ENCODE measurements at regions not wholly inside any gene's neighbourhood (a gene's known extent, or its start where the extent isn't known, plus 50 kb on each side); places are given as distances from the start of the nearest gene placed in this dataset.

GRCh38 chr12:30874455-30875321 is 51.9 kb upstream of the TSPAN11 start:
- no peak overlapping the region for H3K9ac ChIP-seq (ENCODE audit: low read length)
- no peak overlapping the region for H4K91ac ChIP-seq (ENCODE audit: low read depth, low read length)
- H3K27ac ChIP-seq (ENCODE audit: low read depth, low read length), result no peak overlapping the region
- no peak overlapping the region for H4K8ac ChIP-seq (ENCODE audit: low read depth, low read length)
- no peak overlapping the region for H3K14ac ChIP-seq (ENCODE audit: low read length)
- no peak overlapping the region for H2AK5ac ChIP-seq (ENCODE audit: low read length)
- H2BK120ac ChIP-seq (ENCODE audit: insufficient read depth, low read length, poor library complexity), result no peak overlapping the region
- no peak overlapping the region for H3K4ac ChIP-seq (ENCODE audit: low read depth, low read length)
- H3K4me3 ChIP-seq (ENCODE audit: low read depth, low read length), result no peak overlapping the region
- H3K79me2 ChIP-seq (ENCODE audit: control insufficient read depth, insufficient read depth, low read length, poor library complexity), result no peaks in the 10 kb centered on the region
- no peaks in the 10 kb centered on the region for H3K79me1 ChIP-seq (ENCODE audit: low read length)
- peaks cover 2% of the 10 kb centered on the region for H3K9me3 ChIP-seq (ENCODE audit: insufficient read depth, low read depth, low read length)
- H2AFZ ChIP-seq (ENCODE audit: insufficient read depth, low read length, poor library complexity), result no peak overlapping the region
- no peak overlapping the region for H2BK5ac ChIP-seq (ENCODE audit: low read depth, low read length, poor library complexity)
- H2BK12ac ChIP-seq (ENCODE audit: low read length), result no peak overlapping the region
- WGBS (ENCODE audit: extremely low coverage, insufficient coverage, insufficient read length), result no CpG with 5 or more reads among the region's 10 CpGs
- H3K27me3 ChIP-seq (ENCODE audit: insufficient read depth, low read length), result no peaks in the 10 kb centered on the region
- no peak overlapping the region for H3K23ac ChIP-seq (ENCODE audit: low read length)
- H3K18ac ChIP-seq (ENCODE audit: low read length), result no peak overlapping the region
- H3K4me1 ChIP-seq (ENCODE audit: control insufficient read depth in 1 of 2, insufficient read depth in 2 of 2, low read length in 2 of 2), result no peaks in the 10 kb centered on the region
- no peak overlapping the region for H3K4me2 ChIP-seq (ENCODE audit: low read length)
- DNase-seq, result no peak
- H3K36me3 ChIP-seq (ENCODE audit: control insufficient read depth in 1 of 2, insufficient read depth in 2 of 2, low read length in 2 of 2), result no peaks in the 10 kb centered on the region
- H4K12ac ChIP-seq (ENCODE audit: low read depth, low read length), result no peak overlapping the region

DNA sequence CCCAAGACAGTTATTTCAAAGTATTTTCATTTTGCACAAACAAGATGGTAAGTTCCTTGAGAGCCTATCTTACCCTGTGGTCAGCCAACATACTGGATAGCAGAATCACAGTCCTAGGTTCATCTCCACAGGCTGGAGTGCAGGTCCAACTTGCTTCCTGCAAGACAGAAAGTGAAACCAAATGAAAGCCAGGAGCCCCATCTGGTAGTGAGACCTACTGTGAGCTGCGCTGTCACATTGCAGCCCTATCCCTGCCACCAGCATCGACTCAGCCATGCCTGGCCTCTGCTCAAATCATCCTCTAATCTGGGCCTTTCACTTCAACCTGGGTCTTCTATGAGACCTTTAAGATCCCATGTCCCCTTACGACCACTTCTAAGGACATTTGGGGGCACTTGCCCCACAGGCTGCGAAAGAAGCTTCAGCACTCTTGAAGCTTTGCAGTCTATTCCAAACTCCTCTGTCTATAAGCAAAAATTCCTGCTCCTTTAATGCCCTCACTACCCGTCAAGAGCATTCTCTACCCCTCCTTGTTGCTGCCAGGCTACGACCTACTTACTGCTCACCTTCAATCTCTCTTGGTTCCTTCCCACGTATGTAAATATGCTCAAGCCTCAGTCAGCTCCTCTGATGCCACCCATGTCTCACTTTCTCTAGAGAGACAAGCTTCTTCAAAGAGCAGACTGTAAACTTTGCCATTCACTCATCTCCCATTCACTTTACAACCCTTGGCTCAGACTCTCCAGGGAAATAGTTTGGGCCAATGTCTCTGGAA is 55.9 kb upstream of the TSPAN11 start:
- Histone ChIP-seq H4K12ac (ENCODE audit: low read depth, low read length) (no peak overlapping the region), H3K9ac (ENCODE audit: low read length) (no peak overlapping the region), H3K4me2 (ENCODE audit: low read length) (no peak overlapping the region), H3K14ac (ENCODE audit: low read length) (no peak overlapping the region), H3K4ac (ENCODE audit: low read depth, low read length) (no peak overlapping the region), H3K79me2 (ENCODE audit: control insufficient read depth, insufficient read depth, low read length, poor library complexity) (no peaks in the 10 kb centered on the region), H3K36me3 (ENCODE audit: control insufficient read depth in 1 of 2, insufficient read depth in 2 of 2, low read length in 2 of 2) (no peaks in the 10 kb centered on the region), H3K23ac (ENCODE audit: low read length) (no peak overlapping the region), H2BK12ac (ENCODE audit: low read length) (no peak overlapping the region), H4K8ac (ENCODE audit: low read depth, low read length) (no peak overlapping the region), H3K4me3 (ENCODE audit: low read depth, low read length) (no peak overlapping the region), H2BK120ac (ENCODE audit: insufficient read depth, low read length, poor library complexity) (no peak overlapping the region), H3K18ac (ENCODE audit: low read length) (no peak overlapping the region), H3K4me1 (ENCODE audit: control insufficient read depth in 1 of 2, insufficient read depth in 2 of 2, low read length in 2 of 2) (no peaks in the 10 kb centered on the region), H3K9me3 (ENCODE audit: insufficient read depth, low read depth, low read length) (peaks cover 2% of the 10 kb centered on the region), H4K91ac (ENCODE audit: low read depth, low read length) (no peak overlapping the region), H3K27ac (ENCODE audit: low read depth, low read length) (no peak overlapping the region), H3K27me3 (ENCODE audit: insufficient read depth, low read length) (no peaks in the 10 kb centered on the region), H2AK5ac (ENCODE audit: low read length) (no peak overlapping the region), H2AFZ (ENCODE audit: insufficient read depth, low read length, poor library complexity) (no peak overlapping the region), H2BK5ac (ENCODE audit: low read depth, low read length, poor library complexity) (no peak overlapping the region), H3K79me1 (ENCODE audit: low read length) (no peaks in the 10 kb centered on the region)
- no CpG with 5 or more reads among the region's 7 CpGs for WGBS (ENCODE audit: extremely low coverage, insufficient coverage, insufficient read length)
- no peak for DNase-seq

GRCh38 chr12:30867415-30867814 is 59.1 kb upstream of the TSPAN11 start:
- DNase-seq, result no peak
- Histone ChIP-seq H3K79me2 (ENCODE audit: control insufficient read depth, insufficient read depth, low read length, poor library complexity) (no peaks in the 10 kb centered on the region), H2BK12ac (ENCODE audit: low read length) (no peak overlapping the region), H2BK5ac (ENCODE audit: low read depth, low read length, poor library complexity) (no peak overlapping the region), H3K9me3 (ENCODE audit: insufficient read depth, low read depth, low read length) (no peaks in the 10 kb centered on the region), H3K9ac (ENCODE audit: low read length) (no peak overlapping the region), H3K27ac (ENCODE audit: low read depth, low read length) (no peak overlapping the region), H3K79me1 (ENCODE audit: low read length) (no peaks in the 10 kb centered on the region), H4K8ac (ENCODE audit: low read depth, low read length) (no peak overlapping the region), H2AFZ (ENCODE audit: insufficient read depth, low read length, poor library complexity) (no peak overlapping the region), H3K36me3 (ENCODE audit: control insufficient read depth in 1 of 2, insufficient read depth in 2 of 2, low read length in 2 of 2) (no peaks in the 10 kb centered on the region), H3K23ac (ENCODE audit: low read length) (no peak overlapping the region), H3K4me3 (ENCODE audit: low read depth, low read length) (no peak overlapping the region), H3K27me3 (ENCODE audit: insufficient read depth, low read length) (no peaks in the 10 kb centered on the region), H2BK120ac (ENCODE audit: insufficient read depth, low read length, poor library complexity) (no peak overlapping the region), H3K4me2 (ENCODE audit: low read length) (no peak overlapping the region), H3K4me1 (ENCODE audit: control insufficient read depth in 1 of 2, insufficient read depth in 2 of 2, low read length in 2 of 2) (no peaks in the 10 kb centered on the region), H4K12ac (ENCODE audit: low read depth, low read length) (no peak overlapping the region), H4K91ac (ENCODE audit: low read depth, low read length) (no peak overlapping the region), H3K4ac (ENCODE audit: low read depth, low read length) (no peak overlapping the region), H2AK5ac (ENCODE audit: low read length) (no peak overlapping the region), H3K18ac (ENCODE audit: low read length) (no peak overlapping the region), H3K14ac (ENCODE audit: low read length) (no peak overlapping the region)

DNA sequence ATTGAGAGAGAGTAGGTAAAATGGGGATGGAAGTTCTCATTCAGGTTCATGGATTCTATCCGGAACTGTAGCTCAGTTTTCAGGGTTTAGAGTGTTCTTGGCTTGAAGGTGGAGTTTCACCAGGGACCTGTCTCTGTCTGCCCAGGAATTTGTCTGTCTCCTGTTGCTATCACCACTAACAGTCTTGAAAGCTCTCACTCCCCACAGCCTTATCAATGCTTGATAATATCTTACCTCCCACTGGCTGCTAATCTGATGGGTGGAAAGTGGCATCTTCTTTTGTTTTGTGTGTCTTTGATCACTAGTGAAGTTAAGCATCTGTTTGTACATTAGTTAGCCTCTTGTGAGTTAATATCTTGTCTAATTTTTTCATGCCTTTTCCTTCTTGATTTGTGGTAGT is 60.3 kb upstream of the TSPAN11 start:
- WGBS (ENCODE audit: extremely low coverage, insufficient coverage, insufficient read length), result no CpG with 5 or more reads among the region's 1 CpG

More for the DNA sequence above, 60.3 kb upstream of the TSPAN11 start:
- Histone ChIP-seq H2BK120ac (ENCODE audit: insufficient read depth, low read length, poor library complexity) (no peak overlapping the region), H3K36me3 (ENCODE audit: control insufficient read depth in 1 of 2, insufficient read depth in 2 of 2, low read length in 2 of 2) (no peaks in the 10 kb centered on the region), H3K4me2 (ENCODE audit: low read length) (no peak overlapping the region), H4K8ac (ENCODE audit: low read depth, low read length) (no peak overlapping the region), H2BK5ac (ENCODE audit: low read depth, low read length, poor library complexity) (no peak overlapping the region), H2AK5ac (ENCODE audit: low read length) (no peak overlapping the region), H3K4me3 (ENCODE audit: low read depth, low read length) (no peak overlapping the region), H3K23ac (ENCODE audit: low read length) (no peak overlapping the region), H3K79me1 (ENCODE audit: low read length) (no peaks in the 10 kb centered on the region), H2AFZ (ENCODE audit: insufficient read depth, low read length, poor library complexity) (no peak overlapping the region), H3K27me3 (ENCODE audit: insufficient read depth, low read length) (no peaks in the 10 kb centered on the region), H4K12ac (ENCODE audit: low read depth, low read length) (no peak overlapping the region), H3K9ac (ENCODE audit: low read length) (no peak overlapping the region), H2BK12ac (ENCODE audit: low read length) (no peak overlapping the region), H3K9me3 (ENCODE audit: insufficient read depth, low read depth, low read length) (no peaks in the 10 kb centered on the region), H4K91ac (ENCODE audit: low read depth, low read length) (no peak overlapping the region), H3K27ac (ENCODE audit: low read depth, low read length) (no peak overlapping the region), H3K14ac (ENCODE audit: low read length) (no peak overlapping the region), H3K4me1 (ENCODE audit: control insufficient read depth in 1 of 2, insufficient read depth in 2 of 2, low read length in 2 of 2) (no peaks in the 10 kb centered on the region), H3K4ac (ENCODE audit: low read depth, low read length) (no peak overlapping the region), H3K18ac (ENCODE audit: low read length) (no peak overlapping the region), H3K79me2 (ENCODE audit: control insufficient read depth, insufficient read depth, low read length, poor library complexity) (no peaks in the 10 kb centered on the region)
- DNase-seq, result no peak
